ENCODE measurements at regions not wholly inside any gene's neighbourhood (a gene's known extent, or its start where the extent isn't known, plus 50 kb on each side); places are given as distances from the start of the nearest gene placed in this dataset.
A peak's percentile ranks its signal among the peaks of the same experiment; 100 is the strongest.

GRCh38 chr5:74946471-74946870 lies 80.3 kb upstream of the FAM169A start:
- Histone ChIP-seq H3K4me3 (ENCODE audit: low read depth, low read length) (no peak overlapping the region), H3K4me1 (no peaks in the 10 kb centered on the region), H3K9me3 (no peaks in the 10 kb centered on the region), H3K36me3 (no peaks in the 10 kb centered on the region), H3K27me3 (peaks cover 23% of the 10 kb centered on the region)
- no peak for TF ChIP-seq CTCF (IDR thresholded peaks at IDR 0.05; ENCODE audit: low read depth, low read length)
- DNase-seq = no peak

GRCh38 chr5:74945561-74946165 lies 79.5 kb upstream of the FAM169A start:
- Histone ChIP-seq H3K4me1 (no peaks in the 10 kb centered on the region), H3K4me3 (ENCODE audit: low read depth, low read length) (no peak overlapping the region), H3K36me3 (no peaks in the 10 kb centered on the region), H3K9me3 (no peaks in the 10 kb centered on the region), H3K27me3 (peaks cover 23% of the 10 kb centered on the region)
- DNase-seq = no peak
- no peak for TF ChIP-seq CTCF (IDR thresholded peaks at IDR 0.05; ENCODE audit: low read depth, low read length)

- no peak for DNase-seq
- peaks cover 21% of the 10 kb centered on the region for H3K27me3 ChIP-seq
- H3K4me3 ChIP-seq (ENCODE audit: low read depth, low read length) = no peak overlapping the region
- no peaks in the 10 kb centered on the region for H3K36me3 ChIP-seq
- no peaks in the 10 kb centered on the region for H3K4me1 ChIP-seq
- no peaks in the 10 kb centered on the region for H3K9me3 ChIP-seq
- peak; percentile 29 for TF ChIP-seq CTCF (IDR thresholded peaks at IDR 0.05; ENCODE audit: low read depth, low read length)
Measured at GRCh38 chr5:74943905-74944304, 77.7 kb upstream of the FAM169A start.

GRCh38 chr5:74942622-74943286 lies 76.6 kb upstream of the FAM169A start:
- Histone ChIP-seq H3K4me3 (ENCODE audit: low read depth, low read length) (no peak overlapping the region), H3K4me1 (no peaks in the 10 kb centered on the region), H3K36me3 (no peaks in the 10 kb centered on the region), H3K9me3 (no peaks in the 10 kb centered on the region), H3K27me3 (peaks cover 21% of the 10 kb centered on the region)
- no peak for TF ChIP-seq CTCF (IDR thresholded peaks at IDR 0.05; ENCODE audit: low read depth, low read length)
- DNase-seq = no peak

- Histone ChIP-seq H3K36me3 (no peaks in the 10 kb centered on the region), H3K9me3 (no peaks in the 10 kb centered on the region), H3K4me3 (ENCODE audit: low read depth, low read length) (no peak overlapping the region), H3K4me1 (no peaks in the 10 kb centered on the region), H3K27me3 (peaks cover 17% of the 10 kb centered on the region)
- DNase-seq = no peak
- no peak for TF ChIP-seq CTCF (IDR thresholded peaks at IDR 0.05; ENCODE audit: low read depth, low read length)
Measured at GRCh38 chr5:74940782-74941353, 74.7 kb upstream of the FAM169A start.
